Prostate gland (tissue), 2 donors: ENCODE measurements at regions not wholly inside any gene's neighbourhood (a gene's known extent, or its start where the extent isn't known, plus 50 kb on each side); places are given as distances from the start of the nearest gene placed in this dataset.

Source experiments
- DNase-seq: peaks from one replicate; pipeline ENCODE4 v3.0.0-alpha.2; 2019; ENCODE audit warnings: low spot score
- H3K27ac ChIP-seq, 2 donors: fragments of 200-600 bp; sonication (generic); 2 replicates each; pipeline ENCODE4 v1.5.1; 2017 to 2019
- H3K27me3 ChIP-seq: fragments of 200-600 bp; sonication (generic); replicated peaks from 2 replicates; pipeline ENCODE4 v1.5.1; 2019; ENCODE audit not compliant: insufficient read depth
- H3K36me3 ChIP-seq, 2 donors: fragments of 200-600 bp; sonication (generic); 1 replicate in 1 of 2; 2 replicates in 1 of 2; pipeline versions ENCODE4 v1.5.1 to v1.8.1; 2017 to 2019
- H3K4me1 ChIP-seq: fragments of 200-600 bp; sonication (generic); replicated peaks from 2 replicates; pipeline ENCODE4 v1.5.1; 2019
- H3K4me3 ChIP-seq, 2 donors: fragments of 200-600 bp; sonication (generic); 2 replicates each; pipeline ENCODE4 v1.5.1; 2017 to 2019
- H3K9me3 ChIP-seq: fragments of 200-600 bp; sonication (generic); 2 replicates; pipeline ENCODE4 v1.5.1; 2017
- CTCF ChIP-seq, 4 experiments: fragments of 200-600 bp in 2 of 4; fragments of 450-650 bp in 2 of 4; sonication (generic) in 2 of 4; IDR thresholded peaks; 1 replicate in 3 of 4; 2 replicates in 1 of 4; pipeline ENCODE4 v1.5.1; 2016 to 2019; ENCODE audit warnings: antibody characterized with exemption in 4 of 4, mild to moderate bottlenecking in 2 of 4, moderate library complexity in 2 of 4
- POLR2A ChIP-seq: fragments of 450-650 bp; IDR thresholded peaks from one replicate; pipeline ENCODE4 v1.6.1; 2016; ENCODE audit warnings: antibody characterized with exemption, mild to moderate bottlenecking
- POLR2AphosphoS5 ChIP-seq: sonication (generic); formaldehyde crosslinking; IDR thresholded peaks from one replicate; pipeline ENCODE4 v1.6.1; 2017; ENCODE audit warnings: antibody characterized with exemption
- WGBS: methylation state at CpG from one replicate; pipeline ENCODE4 v1.1.5; 2018; 5-methylcytosine and 5-hydroxymethylcytosine counted together
- intact Hi-C: fragments of 100-400 bp; cut with DNase I; formaldehyde crosslinking; loops from one replicate; pipeline ENCODE4 v1.14.2; 2022

GRCh38 chr13:73938372-73939070 lies 195.7 kb downstream of the KLF12 start:
- Histone ChIP-seq H3K36me3 (no peaks in the 10 kb centered on the region), H3K4me1 (no peaks in the 10 kb centered on the region), H3K9me3 (no peaks in the 10 kb centered on the region), H3K27me3 (no peaks in the 10 kb centered on the region), H3K27ac (no peak overlapping the region), H3K4me3 (no peak overlapping the region)
- TF ChIP-seq POLR2AphosphoS5: no peak
- TF ChIP-seq CTCF (IDR thresholded peaks at IDR 0.05): no peak
- TF ChIP-seq POLR2A: no peak
- DNase-seq: no peak
- 83% methylated on average over 10 of the region's 10 CpGs for WGBS
- intact Hi-C loops: no loop called here

- Histone ChIP-seq H3K9me3 (no peaks in the 10 kb centered on the region), H3K27ac (no peak overlapping the region), H3K4me1 (no peaks in the 10 kb centered on the region), H3K36me3 (no peaks in the 10 kb centered on the region), H3K27me3 (no peaks in the 10 kb centered on the region), H3K4me3 (no peak overlapping the region)
- TF ChIP-seq POLR2AphosphoS5 (no peak), CTCF (IDR thresholded peaks at IDR 0.05) (no peak), POLR2A (no peak)
- no peak for DNase-seq
- intact Hi-C loops: no loop called here
- WGBS: 94% methylated on average over 1 of the region's 1 CpG
These were observed 196.8 kb downstream of the KLF12 start for GRCh38 chr13:73937441-73937840.

- WGBS: 88% methylated on average over 3 of the region's 3 CpGs
These were observed 198.2 kb downstream of the KLF12 start for GRCh38 chr13:73935991-73936390.

GRCh38 chr13:73934771-73935170 lies 199.4 kb downstream of the KLF12 start:
- Histone ChIP-seq H3K36me3 (no peaks in the 10 kb centered on the region), H3K27ac (no peak overlapping the region), H3K9me3 (no peaks in the 10 kb centered on the region), H3K4me1 (no peaks in the 10 kb centered on the region), H3K4me3 (no peak overlapping the region), H3K27me3 (no peaks in the 10 kb centered on the region)
- TF ChIP-seq POLR2AphosphoS5 (no peak), CTCF (IDR thresholded peaks at IDR 0.05) (no peak), POLR2A (no peak)
- DNase-seq: no peak
- WGBS: 94% methylated on average over 3 of the region's 3 CpGs
- intact Hi-C loops: no loop called here

More at GRCh38 chr13:73935991-73936390, 198.2 kb downstream of the KLF12 start:
- Histone ChIP-seq H3K4me3 (no peak overlapping the region), H3K27me3 (no peaks in the 10 kb centered on the region), H3K27ac (no peak overlapping the region), H3K9me3 (no peaks in the 10 kb centered on the region), H3K4me1 (no peaks in the 10 kb centered on the region), H3K36me3 (no peaks in the 10 kb centered on the region)
- no peak for DNase-seq
- no peak for TF ChIP-seq POLR2AphosphoS5
- TF ChIP-seq POLR2A: no peak
- no peak for TF ChIP-seq CTCF (IDR thresholded peaks at IDR 0.05)
- intact Hi-C loops: no loop called here

- H3K4me1 ChIP-seq: no peaks in the 10 kb centered on the region
- no peak overlapping the region for H3K27ac ChIP-seq
- no peak overlapping the region for H3K4me3 ChIP-seq
- H3K27me3 ChIP-seq: no peaks in the 10 kb centered on the region
- intact Hi-C loops: no loop called here
- H3K36me3 ChIP-seq: no peaks in the 10 kb centered on the region
- no peak for DNase-seq
- H3K9me3 ChIP-seq: no peaks in the 10 kb centered on the region
- 73% methylated on average over 4 of the region's 4 CpGs for WGBS
- TF ChIP-seq POLR2A (no peak), POLR2AphosphoS5 (no peak), CTCF (IDR thresholded peaks at IDR 0.05) (no peak)
These were observed 200.0 kb downstream of the KLF12 start for GRCh38 chr13:73934215-73934641.
